Neural progenitor cell (in vitro differentiated cells): ENCODE measurements at regions not wholly inside any gene's neighbourhood (a gene's known extent, or its start where the extent isn't known, plus 50 kb on each side); places are given as distances from the start of the nearest gene placed in this dataset.

Experiments
- CTCF ChIP-seq: fragments of 200-600 bp; sonication (generic); IDR thresholded peaks from 2 replicates; pipeline ENCODE4 v1.5.1; 2017; ENCODE audit warnings: antibody characterized with exemption, mild to moderate bottlenecking
- EZH2 ChIP-seq: fragments of 200-600 bp; sonication (generic); IDR thresholded peaks from 2 replicates; pipeline ENCODE4 v1.6.1; 2017; ENCODE audit warnings: antibody characterized with exemption, mild to moderate bottlenecking, moderate library complexity
- EZH2phosphoT487 ChIP-seq: fragments of 200-600 bp; sonication (generic); IDR thresholded peaks from 2 replicates; pipeline ENCODE4 v1.6.1; 2017; ENCODE audit warnings: antibody characterized with exemption

- no peak for TF ChIP-seq EZH2
- no peak for TF ChIP-seq CTCF
- no peak for TF ChIP-seq EZH2phosphoT487
Measured at GRCh38 chr10:44312401-44312800, 72.5 kb downstream of the CXCL12 start.
